MG63 (cell line): ENCODE measurements at regions not wholly inside any gene's neighbourhood (a gene's known extent, or its start where the extent isn't known, plus 50 kb on each side); places are given as distances from the start of the nearest gene placed in this dataset.
"Not testable (repeated sequence)": the region's sequence is repeated elsewhere in the genome, so short reads cannot be mapped to it uniquely, and the experiment has no call there.

Experiments
- DNase-seq: peaks from one replicate; pipeline ENCODE4 v3.0.0-alpha.2; 2020
- H3K27me3 ChIP-seq: fragments of 250-450 bp; sonication (Bioruptor Pico); 2 replicates; pipeline ENCODE4 v1.5.1; 2020; ENCODE audit warnings: mild to moderate bottlenecking, moderate library complexity
- H3K36me3 ChIP-seq: fragments of 250-450 bp; sonication (Bioruptor Pico); 2 replicates; pipeline ENCODE4 v1.5.1; 2020; ENCODE audit warnings: mild to moderate bottlenecking, moderate library complexity
- H3K4me3 ChIP-seq: fragments of 250-450 bp; sonication (Bioruptor Pico); 2 replicates; pipeline ENCODE4 v1.5.1; 2020; ENCODE audit warnings: mild to moderate bottlenecking, moderate library complexity
- H3K9me3 ChIP-seq: fragments of 250-450 bp; sonication (Bioruptor Pico); 2 replicates; pipeline ENCODE4 v1.5.1; 2020; ENCODE audit warnings: mild to moderate bottlenecking, moderate library complexity

- Histone ChIP-seq H3K9me3 (no peaks in the 10 kb centered on the region), H3K36me3 (no peaks in the 10 kb centered on the region), H3K27me3 (no peaks in the 10 kb centered on the region), H3K4me3 (no peak overlapping the region)
- no peak for DNase-seq
Observed at GRCh38 chr7:125830743-125831142, 901.1 kb upstream of the POT1 start.

- Histone ChIP-seq H3K4me3 (no peak overlapping the region), H3K27me3 (no peaks in the 10 kb centered on the region), H3K36me3 (no peaks in the 10 kb centered on the region), H3K9me3 (no peaks in the 10 kb centered on the region)
- peak; percentile 23 for DNase-seq
Observed at GRCh38 chr7:125828153-125828700, 898.6 kb upstream of the POT1 start.

GRCh38 chr7:125823538-125823937, 893.9 kb upstream of the POT1 start:
- H3K9me3 ChIP-seq, result no peaks in the 10 kb centered on the region
- no peaks in the 10 kb centered on the region for H3K27me3 ChIP-seq
- no peak for DNase-seq
- no peaks in the 10 kb centered on the region for H3K36me3 ChIP-seq
- no peak overlapping the region for H3K4me3 ChIP-seq

GRCh38 chr7:125820495-125820894, 890.9 kb upstream of the POT1 start:
- no peaks in the 10 kb centered on the region for H3K27me3 ChIP-seq
- H3K9me3 ChIP-seq, result no peaks in the 10 kb centered on the region
- H3K4me3 ChIP-seq, result no peak overlapping the region
- no peak for DNase-seq
- no peaks in the 10 kb centered on the region for H3K36me3 ChIP-seq

- no peaks in the 10 kb centered on the region for H3K27me3 ChIP-seq
- H3K9me3 ChIP-seq, result no peaks in the 10 kb centered on the region
- no peak for DNase-seq
- no peaks in the 10 kb centered on the region for H3K36me3 ChIP-seq
- no peak overlapping the region for H3K4me3 ChIP-seq
Observed at GRCh38 chr7:125814100-125814499, 884.5 kb upstream of the POT1 start.

GRCh38 chr7:125806491-125806890, 876.9 kb upstream of the POT1 start:
- H3K9me3 ChIP-seq, H3K27me3 ChIP-seq, H3K4me3 ChIP-seq, H3K36me3 ChIP-seq, DNase-seq: not testable (repeated sequence)

GRCh38 chr7:125804273-125804672, 874.6 kb upstream of the POT1 start:
- DNase-seq, result no peak
- Histone ChIP-seq H3K4me3 (no peak overlapping the region), H3K9me3 (no peaks in the 10 kb centered on the region), H3K27me3 (no peaks in the 10 kb centered on the region), H3K36me3 (no peaks in the 10 kb centered on the region)

- H3K9me3 ChIP-seq, result no peaks in the 10 kb centered on the region
- H3K4me3 ChIP-seq, result no peak overlapping the region
- no peak for DNase-seq
- no peaks in the 10 kb centered on the region for H3K27me3 ChIP-seq
- no peaks in the 10 kb centered on the region for H3K36me3 ChIP-seq
Observed at GRCh38 chr7:125780153-125780552, 850.5 kb upstream of the POT1 start.

- DNase-seq, result no peak
- no peak overlapping the region for H3K4me3 ChIP-seq
- no peaks in the 10 kb centered on the region for H3K36me3 ChIP-seq
- no peaks in the 10 kb centered on the region for H3K9me3 ChIP-seq
- H3K27me3 ChIP-seq, result no peaks in the 10 kb centered on the region
Observed at GRCh38 chr7:125775317-125775716, 845.7 kb upstream of the POT1 start.

- no peak for DNase-seq
- no peaks in the 10 kb centered on the region for H3K36me3 ChIP-seq
- H3K4me3 ChIP-seq, result no peak overlapping the region
- no peaks in the 10 kb centered on the region for H3K27me3 ChIP-seq
- no peaks in the 10 kb centered on the region for H3K9me3 ChIP-seq
Observed at GRCh38 chr7:125773113-125773785, 843.6 kb upstream of the POT1 start.

GRCh38 chr7:125747966-125748365, 818.3 kb upstream of the POT1 start:
- H3K27me3 ChIP-seq, result no peaks in the 10 kb centered on the region
- no peaks in the 10 kb centered on the region for H3K36me3 ChIP-seq
- H3K9me3 ChIP-seq, result no peaks in the 10 kb centered on the region
- no peak overlapping the region for H3K4me3 ChIP-seq
- no peak for DNase-seq

GRCh38 chr7:125746510-125746909, 816.9 kb upstream of the POT1 start:
- Histone ChIP-seq H3K9me3 (no peaks in the 10 kb centered on the region), H3K36me3 (no peaks in the 10 kb centered on the region), H3K27me3 (no peaks in the 10 kb centered on the region), H3K4me3 (no peak overlapping the region)
- no peak for DNase-seq

- no peak for DNase-seq
- H3K9me3 ChIP-seq, result no peaks in the 10 kb centered on the region
- H3K27me3 ChIP-seq, result no peaks in the 10 kb centered on the region
Observed at GRCh38 chr7:125727215-125727614, 797.6 kb upstream of the POT1 start.

GRCh38 chr7:125695626-125696025, 766.0 kb upstream of the POT1 start:
- Histone ChIP-seq H3K36me3 (no peaks in the 10 kb centered on the region), H3K9me3 (no peaks in the 10 kb centered on the region), H3K4me3 (no peak overlapping the region), H3K27me3 (no peaks in the 10 kb centered on the region)
- DNase-seq, result no peak

More at GRCh38 chr7:125727215-125727614, 797.6 kb upstream of the POT1 start:
- no peak overlapping the region for H3K4me3 ChIP-seq
- H3K36me3 ChIP-seq, result no peaks in the 10 kb centered on the region

GRCh38 chr7:125683156-125683555, 753.5 kb upstream of the POT1 start:
- H3K36me3 ChIP-seq, result no peaks in the 10 kb centered on the region
- H3K4me3 ChIP-seq, result no peak overlapping the region
- no peaks in the 10 kb centered on the region for H3K9me3 ChIP-seq
- H3K27me3 ChIP-seq, result no peaks in the 10 kb centered on the region
- no peak for DNase-seq

GRCh38 chr7:125681508-125681907, 751.9 kb upstream of the POT1 start:
- H3K36me3 ChIP-seq, result no peaks in the 10 kb centered on the region
- DNase-seq, result no peak
- H3K9me3 ChIP-seq, result no peaks in the 10 kb centered on the region
- H3K27me3 ChIP-seq, result no peaks in the 10 kb centered on the region
- no peak overlapping the region for H3K4me3 ChIP-seq

GRCh38 chr7:125678771-125679170, 749.1 kb upstream of the POT1 start:
- Histone ChIP-seq H3K36me3 (no peaks in the 10 kb centered on the region), H3K4me3 (peak overlapping the region; percentile 26), H3K27me3 (no peaks in the 10 kb centered on the region), H3K9me3 (no peaks in the 10 kb centered on the region)
- no peak for DNase-seq

- no peak for DNase-seq
- H3K4me3 ChIP-seq, result no peak overlapping the region
- H3K36me3 ChIP-seq, result no peaks in the 10 kb centered on the region
- no peaks in the 10 kb centered on the region for H3K9me3 ChIP-seq
- no peaks in the 10 kb centered on the region for H3K27me3 ChIP-seq
Observed at GRCh38 chr7:125675640-125676039, 746.0 kb upstream of the POT1 start.
